Fibroblast of the aortic adventitia (primary cell): ENCODE measurements at regions not wholly inside any gene's neighbourhood (a gene's known extent, or its start where the extent isn't known, plus 50 kb on each side); places are given as distances from the start of the nearest gene placed in this dataset.

Source experiments
- DNase-seq: peaks from one replicate; pipeline ENCODE4 v3.0.0-alpha.2; 2010; ENCODE audit warnings: low read depth
- H3K4me3 ChIP-seq: 2 replicates; pipeline ENCODE4 v1.5.1; 2011; ENCODE audit warnings: low read depth, mild to moderate bottlenecking, control low read depth, low read length, moderate library complexity
- TF ChIP-seq, protein P1 (sequence below): IDR thresholded peaks from 2 replicates; pipeline ENCODE4 v1.5.1; 2011; ENCODE audit warnings: mild to moderate bottlenecking, low read length, control low read depth, inconsistent platforms; ENCODE audit not compliant: insufficient read depth

DNA sequence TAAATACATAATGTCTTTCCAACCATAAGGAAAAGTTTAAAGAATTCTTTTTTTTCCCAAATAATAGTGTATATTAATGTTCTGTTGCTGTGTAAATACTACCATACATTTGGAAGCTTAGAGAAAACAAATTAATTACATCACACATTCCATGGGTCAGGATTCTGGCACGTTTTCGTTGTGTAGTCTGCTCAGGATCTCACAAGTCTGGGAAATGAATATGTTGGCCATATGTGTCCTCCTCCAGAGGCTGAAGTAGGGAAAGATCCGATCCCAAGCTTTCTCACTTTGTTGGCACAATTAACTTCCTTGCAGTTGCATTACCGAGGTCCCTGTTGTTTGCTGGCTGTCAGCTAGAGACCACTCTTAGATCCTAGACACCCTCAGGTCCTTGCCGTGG lies 83.9 kb downstream of the RPRM start:
- TF ChIP-seq, protein P1, sequence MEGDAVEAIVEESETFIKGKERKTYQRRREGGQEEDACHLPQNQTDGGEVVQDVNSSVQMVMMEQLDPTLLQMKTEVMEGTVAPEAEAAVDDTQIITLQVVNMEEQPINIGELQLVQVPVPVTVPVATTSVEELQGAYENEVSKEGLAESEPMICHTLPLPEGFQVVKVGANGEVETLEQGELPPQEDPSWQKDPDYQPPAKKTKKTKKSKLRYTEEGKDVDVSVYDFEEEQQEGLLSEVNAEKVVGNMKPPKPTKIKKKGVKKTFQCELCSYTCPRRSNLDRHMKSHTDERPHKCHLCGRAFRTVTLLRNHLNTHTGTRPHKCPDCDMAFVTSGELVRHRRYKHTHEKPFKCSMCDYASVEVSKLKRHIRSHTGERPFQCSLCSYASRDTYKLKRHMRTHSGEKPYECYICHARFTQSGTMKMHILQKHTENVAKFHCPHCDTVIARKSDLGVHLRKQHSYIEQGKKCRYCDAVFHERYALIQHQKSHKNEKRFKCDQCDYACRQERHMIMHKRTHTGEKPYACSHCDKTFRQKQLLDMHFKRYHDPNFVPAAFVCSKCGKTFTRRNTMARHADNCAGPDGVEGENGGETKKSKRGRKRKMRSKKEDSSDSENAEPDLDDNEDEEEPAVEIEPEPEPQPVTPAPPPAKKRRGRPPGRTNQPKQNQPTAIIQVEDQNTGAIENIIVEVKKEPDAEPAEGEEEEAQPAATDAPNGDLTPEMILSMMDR, result no peak
- H3K4me3 ChIP-seq, result no peak overlapping the region
- DNase-seq, result no peak

DNA sequence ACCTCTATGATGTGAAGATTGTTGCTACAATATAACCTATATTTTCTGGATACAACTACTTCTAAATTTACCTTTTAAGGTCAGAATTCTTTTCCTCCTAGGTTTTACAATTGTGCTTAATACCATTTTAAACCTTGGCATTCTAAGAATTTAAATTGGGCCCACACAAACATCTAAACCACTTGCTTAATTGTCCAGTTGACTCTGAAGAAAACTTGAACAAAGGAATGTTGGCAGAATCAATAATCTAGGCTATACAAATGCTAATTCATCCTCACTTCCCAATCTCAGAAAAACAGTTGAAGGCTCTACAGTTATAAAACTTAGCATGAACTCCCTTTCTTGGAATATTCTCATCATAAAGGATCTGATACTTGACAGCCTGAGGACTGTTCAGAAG lies 84.3 kb downstream of the RPRM start:
- no peak overlapping the region for H3K4me3 ChIP-seq
- DNase-seq, result no peak
- TF ChIP-seq, protein P1, result no peak

DNA sequence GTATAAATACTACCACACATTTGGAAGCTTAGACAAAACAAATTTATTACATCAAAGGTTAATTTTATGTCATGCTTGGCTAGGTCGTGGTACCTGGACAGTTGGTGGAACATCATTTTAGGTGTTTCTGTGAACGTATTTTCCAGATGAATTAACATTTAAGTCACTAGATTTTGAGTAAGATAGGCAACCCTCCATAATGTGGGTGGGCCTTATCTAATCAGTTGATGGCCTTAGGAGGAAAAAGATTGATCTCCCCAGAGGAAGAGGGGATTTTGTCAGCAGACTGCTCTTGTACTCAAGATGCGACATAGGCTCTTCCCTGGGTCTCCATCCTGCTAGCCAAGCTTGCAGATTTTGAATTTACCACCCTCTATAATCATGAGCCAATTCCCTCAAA lies 85.0 kb downstream of the RPRM start:
- TF ChIP-seq, protein P1, result no peak
- H3K4me3 ChIP-seq, result no peak overlapping the region
- no peak for DNase-seq

DNA sequence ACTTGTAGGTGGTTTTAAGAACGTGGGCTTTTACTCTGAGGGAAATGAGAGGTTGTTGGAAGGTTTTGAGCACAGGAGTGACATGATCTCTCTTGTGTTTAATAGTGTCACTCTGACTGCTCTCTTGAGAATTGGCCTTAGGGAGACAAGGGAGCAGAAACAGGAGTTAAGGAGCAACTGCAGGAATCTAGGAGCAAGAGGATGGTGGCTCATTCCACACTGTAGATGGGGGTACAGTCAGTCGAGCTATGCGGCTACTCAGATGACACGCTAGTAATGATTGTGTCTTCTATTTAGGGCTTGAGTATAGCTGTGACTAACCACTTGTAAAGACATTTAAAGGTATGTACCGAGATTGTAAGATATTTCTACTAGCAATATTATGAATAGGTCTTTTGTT lies 87.4 kb downstream of the RPRM start:
- H3K4me3 ChIP-seq, result no peak overlapping the region
- DNase-seq, result no peak
- TF ChIP-seq, protein P1, result no peak

DNA sequence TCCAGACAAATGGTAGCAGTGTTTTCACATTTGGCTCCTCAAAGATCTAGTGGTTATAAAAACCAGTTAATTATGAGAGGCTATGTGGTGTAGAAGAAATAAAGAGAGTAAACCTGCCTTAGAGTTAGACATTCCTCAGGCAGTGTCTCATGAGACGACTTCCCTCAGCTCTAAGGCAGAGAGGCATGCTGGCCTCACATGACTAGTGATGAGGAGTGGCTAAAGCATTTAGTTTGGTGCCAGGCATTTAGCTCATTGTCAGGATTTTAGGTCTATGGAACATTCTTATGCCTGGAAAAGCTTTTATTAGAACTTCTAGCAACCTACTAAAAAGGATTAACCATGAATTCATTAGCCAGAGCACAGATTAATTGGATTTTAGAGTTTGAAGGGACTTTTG lies 90.3 kb downstream of the RPRM start:
- TF ChIP-seq, protein P1, result no peak
- no peak for DNase-seq
- H3K4me3 ChIP-seq, result no peak overlapping the region

DNA sequence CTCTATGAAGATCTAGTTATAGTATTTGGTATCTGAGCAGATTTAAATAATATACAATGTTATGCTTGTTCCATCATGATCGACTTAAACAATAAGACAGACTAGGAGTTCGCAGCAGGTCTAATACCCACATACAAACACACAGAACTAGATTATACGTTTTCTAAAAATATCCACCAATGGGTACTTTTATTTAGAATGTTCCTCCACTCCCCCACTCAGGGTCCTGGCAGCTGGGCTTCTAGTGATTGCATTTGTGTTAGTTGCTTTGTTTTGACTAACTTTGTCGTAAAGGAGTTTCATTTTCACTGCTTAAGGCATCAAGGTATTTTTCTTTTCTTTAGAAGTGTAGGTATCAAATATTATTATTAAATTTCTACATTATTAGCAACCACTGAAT lies 91.4 kb downstream of the RPRM start:
- H3K4me3 ChIP-seq, result no peak overlapping the region
- no peak for DNase-seq
- TF ChIP-seq, protein P1, result no peak

DNA sequence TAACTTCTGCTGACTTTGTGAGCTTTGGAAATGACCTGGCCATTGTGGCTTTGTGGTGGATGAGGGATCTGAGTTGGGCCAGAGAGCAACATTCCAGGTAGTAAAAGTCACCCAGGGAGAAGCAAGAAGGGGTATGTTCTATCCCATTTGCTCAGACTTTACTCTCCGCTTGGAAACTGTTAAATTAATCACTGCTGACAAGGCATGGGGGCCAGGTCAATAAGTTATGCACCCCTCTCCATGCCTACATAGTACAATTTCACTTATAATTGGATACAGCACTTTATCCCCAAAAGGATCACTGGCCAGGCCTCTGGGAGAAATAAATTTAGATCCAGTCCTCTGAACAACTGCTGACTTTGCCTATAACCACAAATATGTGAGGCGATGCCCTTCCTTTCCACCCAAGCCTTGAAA lies 92.1 kb downstream of the RPRM start:
- no peak overlapping the region for H3K4me3 ChIP-seq
- no peak for DNase-seq
- TF ChIP-seq, protein P1, result no peak
